K562 (cell line): ENCODE measurements at regions not wholly inside any gene's neighbourhood (a gene's known extent, or its start where the extent isn't known, plus 50 kb on each side); places are given as distances from the start of the nearest gene placed in this dataset.
A peak's percentile ranks its signal among the peaks of the same experiment; 100 is the strongest.

ENCODE experiments used
- ATAC-seq: fragments of 200-7000 bp; cut with Tn5 transposase; 3 replicates; pipeline ENCODE4 v1.9.1; 2020; ENCODE audit warnings: moderate library complexity
- BruUV-seq: library from RNA; stranded (reverse); fragments of 400-500 nt; replicated peaks from 2 replicates; lab custom pipeline; 2021; lab: Mats Ljungman, UMichigan
- CTCF ChIA-PET: fragments of 300-600 bp; formaldehyde crosslinking; extraction: SDS; loops from one replicate; lab custom pipeline; 2021; ENCODE audit warnings: low intra/inter-chr PET ratio; lab: Yijun Ruan, JAX
- POLR2A ChIA-PET: fragments of 300-600, 350-650 bp; sonication (Branson Sonifier 250); formaldehyde crosslinking; extraction: SDS; loops from one replicate; lab custom pipeline; 2021; ENCODE audit warnings: antibody characterized with exemption, inconsistent platforms; lab: Yijun Ruan, JAX
- DNase-seq, 4 experiments: peaks; one replicate each; pipeline versions ENCODE4 v3.0.0 to v3.0.0-alpha.2; 2011 to 2018; ENCODE audit warnings: low spot score in 3 of 4, mixed read lengths in 3 of 4; ENCODE audit errors: extremely low read depth in 1 of 4
- FAIRE-seq: peaks from 2 replicates; lab custom pipeline; 2011; peaks lifted over from hg19 to GRCh38; lab: Jason Lieb, UNC
- H2AFZ ChIP-seq: 2 replicates; pipeline ENCODE4 v1.6.0; 2011; ENCODE audit warnings: low read depth, low read length, control low read depth, inconsistent platforms
- H3K27ac ChIP-seq: fragments of 200-600 bp; 3 replicates; pipeline ENCODE4 v1.8.0; 2011; ENCODE audit warnings: low read depth, mild to moderate bottlenecking, control low read depth, inconsistent platforms, low read length, moderate library complexity, mixed read lengths; ENCODE audit errors: extremely low read depth
- H3K27me3 ChIP-seq, 2 experiments: fragments of 300-600 bp in 1 of 2; 2 replicates in 1 of 2; 3 replicates in 1 of 2; pipeline versions ENCODE4 v1.6.0 to v1.8.0; 2011; ENCODE audit warnings: inconsistent platforms in 2 of 2, low read length in 2 of 2, mild to moderate bottlenecking in 1 of 2, mixed read lengths in 1 of 2, moderate library complexity in 1 of 2; ENCODE audit not compliant: control insufficient read depth in 2 of 2, insufficient read depth in 2 of 2
- H3K36me3 ChIP-seq: fragments of 300-600 bp; 3 replicates; pipeline ENCODE4 v1.8.0; 2011; ENCODE audit warnings: mild to moderate bottlenecking, low read length, inconsistent platforms; ENCODE audit not compliant: control insufficient read depth, insufficient read depth
- H3K4me1 ChIP-seq, 2 experiments: fragments of 200-600 bp in 1 of 2; replicated peaks in 1 of 2; 2 replicates in 1 of 2; 3 replicates in 1 of 2; pipeline versions ENCODE4 v1.5.1 to v1.8.0; 2011; ENCODE audit warnings: inconsistent platforms in 2 of 2, low read length in 2 of 2, mild to moderate bottlenecking in 1 of 2, mixed read lengths in 1 of 2, moderate library complexity in 1 of 2; ENCODE audit not compliant: control insufficient read depth in 2 of 2, insufficient read depth in 2 of 2
- H3K4me2 ChIP-seq: 2 replicates; pipeline ENCODE4 v1.6.1; 2011; ENCODE audit warnings: low read length, control low read depth, inconsistent platforms, mixed read lengths; ENCODE audit not compliant: insufficient read depth
- H3K4me3 ChIP-seq: fragments of 200-600 bp; sonication (generic), shearing (Covaris generic); 2 replicates; pipeline ENCODE4 v1.5.1; 2016; ENCODE audit warnings: control low read depth, inconsistent platforms
- H3K79me2 ChIP-seq: fragments of 200-600 bp; 3 replicates; pipeline ENCODE4 v1.8.0; 2011; ENCODE audit warnings: low read length, inconsistent platforms; ENCODE audit not compliant: control insufficient read depth, insufficient read depth
- H3K9ac ChIP-seq, 2 experiments: 2 replicates each; pipeline versions ENCODE4 v1.6.0 to v1.6.1; 2011; ENCODE audit warnings: low read depth in 2 of 2, low read length in 2 of 2, control low read depth in 1 of 2, inconsistent platforms in 1 of 2, mild to moderate bottlenecking in 1 of 2, mixed read lengths in 1 of 2; ENCODE audit not compliant: insufficient read depth in 1 of 2
- H3K9me1 ChIP-seq: one replicate; pipeline ENCODE4 v1.6.0; 2011; ENCODE audit warnings: inconsistent platforms, mild to moderate bottlenecking, low read length, moderate library complexity; ENCODE audit not compliant: control insufficient read depth, insufficient read depth
- H3K9me3 ChIP-seq: replicated peaks from 2 replicates; pipeline ENCODE4 v1.5.1; 2011; ENCODE audit warnings: low read depth, low read length, inconsistent platforms; ENCODE audit not compliant: control insufficient read depth, insufficient read depth
- H4K20me1 ChIP-seq: replicated peaks from 2 replicates; pipeline ENCODE4 v1.6.1; 2011; ENCODE audit warnings: low read length, inconsistent platforms, mixed read lengths; ENCODE audit not compliant: control insufficient read depth, insufficient read depth
- CBX8 ChIP-seq: fragments of 200-600 bp; sonication (generic); IDR thresholded peaks from 2 replicates; pipeline ENCODE4 v1.6.1; 2012; ENCODE audit warnings: borderline replicate concordance, mixed run types, low read depth, mild to moderate bottlenecking, moderate library complexity, mixed read lengths, low read length, control low read depth, inconsistent platforms; ENCODE audit not compliant: poor library complexity, severe bottlenecking; ENCODE audit errors: extremely low read depth
- FUS ChIP-seq: fragments of 200-400 bp; formaldehyde crosslinking; optimal IDR thresholded peaks from 2 replicates; pipeline ENCODE3; 2017; ENCODE audit warnings: low read depth, low read length
- GABPB2 ChIP-seq: fragments of 250-450 bp; sonication (Bioruptor Pico); conservative IDR thresholded peaks from 2 replicates; pipeline ENCODE4 v1.5.1; 2021; ENCODE audit warnings: mild to moderate bottlenecking
- L3MBTL2 ChIP-seq: fragments of 450-650 bp; IDR thresholded peaks from 2 replicates; pipeline ENCODE4 v1.6.1; 2016; ENCODE audit warnings: mild to moderate bottlenecking, moderate library complexity
- SIX5 ChIP-seq, 2 experiments: IDR thresholded peaks; 2 replicates each; pipeline ENCODE4 v1.6.1; 2011; ENCODE audit warnings: low read length in 2 of 2, borderline replicate concordance in 1 of 2, low read depth in 1 of 2, mild to moderate bottlenecking in 1 of 2, moderate library complexity in 1 of 2; ENCODE audit not compliant: insufficient read depth in 1 of 2
- SUPT5H ChIP-seq: fragments of 450-650 bp; IDR thresholded peaks from 2 replicates; pipeline ENCODE4 v1.6.1; 2016
- ZEB2 ChIP-seq: fragments of 450-650 bp; IDR thresholded peaks from 2 replicates; pipeline ENCODE4 v1.6.1; 2016
- ZNF282 ChIP-seq: sonication (generic); formaldehyde crosslinking; IDR thresholded peaks from 2 replicates; pipeline ENCODE4 v1.8.1; 2023; ENCODE audit warnings: missing genetic modification reagents
- ZNF347 ChIP-seq: fragments of 450-650 bp; formaldehyde crosslinking; IDR thresholded peaks from 2 replicates; pipeline ENCODE4 v1.4.0; 2020; ENCODE audit warnings: low read depth, mild to moderate bottlenecking, moderate library complexity
- WGBS: fragments of 100-300 bp; shearing (Covaris generic); methylation state at CpG from one replicate; pipeline ENCODE4 v1.1.6; 2016; ENCODE audit warnings: low coverage, mixed read lengths; ENCODE audit not compliant: insufficient coverage; ENCODE audit errors: missing lambda C conversion rate; 5-methylcytosine and 5-hydroxymethylcytosine counted together
- in situ Hi-C: fragments of 300-500 bp; cut with MboI; formaldehyde crosslinking; loops from 4 replicates; pipeline ENCODE4 v1.15.0; 2018; ENCODE audit warnings: inconsistent platforms, mixed read lengths
- intact Hi-C: fragments of 100-400 bp; cut with micrococcal nuclease; formaldehyde crosslinking; loops from 2 replicates; pipeline ENCODE4 v1.14.2; 2022
- TF ChIP-seq, protein P1 (sequence below): fragments of 250-450 bp; sonication (Bioruptor Pico); IDR thresholded peaks from 2 replicates; pipeline ENCODE4 v1.8.0; 2022; ENCODE audit warnings: moderate library complexity, mild to moderate bottlenecking, inconsistent platforms
- TF ChIP-seq, protein P2 (sequence below), 2 experiments: fragments of 450-650 bp; conservative IDR thresholded peaks; 2 replicates each; pipeline ENCODE4 v1.6.1; 2017; ENCODE audit warnings: mild to moderate bottlenecking in 2 of 2, moderate library complexity in 2 of 2
- TF ChIP-seq, protein P3 (sequence below): sonication (generic); formaldehyde crosslinking; IDR thresholded peaks from 2 replicates; pipeline ENCODE4 v1.8.1; 2023; ENCODE audit warnings: mild to moderate bottlenecking, missing genetic modification reagents

DNA sequence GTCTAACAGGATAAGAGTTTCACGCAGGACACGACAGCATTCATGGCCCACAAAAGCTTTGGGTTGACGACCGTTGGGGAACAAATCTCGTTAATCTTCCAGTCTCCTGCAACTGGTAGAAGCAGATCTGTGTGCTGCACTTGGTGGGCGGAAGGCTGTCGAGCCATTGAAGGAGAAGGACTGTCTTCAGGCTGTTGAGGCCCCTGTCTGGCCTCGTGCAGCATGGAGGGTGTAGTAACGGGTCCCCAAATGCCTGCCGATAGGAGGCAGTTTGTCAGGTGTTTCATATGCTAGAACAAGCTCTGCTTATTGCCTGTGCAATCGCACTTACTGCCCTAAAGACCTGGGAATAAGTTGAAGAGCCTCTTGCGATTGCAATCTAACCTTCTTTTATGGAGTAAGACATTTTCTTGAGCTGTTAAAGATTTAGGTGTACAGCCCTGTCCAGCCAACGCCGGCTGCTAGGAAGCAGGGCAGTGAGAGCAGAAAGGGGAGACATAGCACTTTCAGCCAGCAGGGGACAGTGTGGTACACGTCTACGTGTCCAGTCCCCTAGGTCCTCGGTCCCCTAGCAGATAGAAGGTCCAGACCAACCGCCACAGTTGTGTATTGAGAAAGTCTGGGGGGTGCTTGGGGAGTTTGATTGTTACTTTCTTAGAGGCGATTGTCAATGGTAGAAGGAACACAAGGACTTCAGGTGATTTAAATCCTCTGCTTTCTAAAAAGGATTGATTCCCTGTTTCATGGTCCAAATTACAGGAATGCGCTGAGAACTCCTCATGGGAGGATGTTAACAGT is 102.3 kb upstream of the TMPRSS2 start:
- no peak overlapping the region for H3K27ac ChIP-seq
- in situ Hi-C loops (loop anchor here (5.0 to 10.0 kb wide), 2 partner anchors 172 to 505 kb away; no protein-coding TSS in a partner anchor), intact Hi-C loops (loop anchor here (5.0 to 10.0 kb wide), 2 partner anchors 325 to 507 kb away; no protein-coding TSS in a partner anchor)
- H3K4me2 ChIP-seq, result no peak overlapping the region
- BruUV-seq, result no TSS peak
- no peaks in the 10 kb centered on the region for H3K36me3 ChIP-seq
- ATAC-seq, result peak; percentile 89
- ChIA-PET CTCF (interaction anchor here (0.6 to 1.5 kb wide), 5 partner anchors 136 to 1467 kb away, joined by 3 to 9 read pairs (median 4); no protein-coding TSS in a partner anchor), POLR2A (no interaction called here)
- peaks cover 0 to 4% of the 10 kb centered on the region in 2 experiments; a peak in 1 of 5 replicates for H3K4me1 ChIP-seq
- H3K9me3 ChIP-seq, result no peaks in the 10 kb centered on the region
- H4K20me1 ChIP-seq, result peaks cover 4% of the 10 kb centered on the region
- no peak overlapping the region for H2AFZ ChIP-seq
- DNase-seq, result peak; percentile 73 to 78 (median 74)
- under 1% methylated on average over 20 of the region's 20 CpGs for WGBS
- no peaks in the 10 kb centered on the region for H3K9me1 ChIP-seq
- H3K9ac ChIP-seq, result no peak overlapping the region
- FAIRE-seq, result peak; percentile 87
- H3K27me3 ChIP-seq, result peaks cover 21 to 69% of the 10 kb centered on the region in 2 experiments
- no peaks in the 10 kb centered on the region for H3K79me2 ChIP-seq
- no peak overlapping the region for H3K4me3 ChIP-seq
- no peak for TF ChIP-seq ZNF347 (CRISPR knock-in tag)
- no peak for TF ChIP-seq SUPT5H
- TF ChIP-seq, protein P1, sequence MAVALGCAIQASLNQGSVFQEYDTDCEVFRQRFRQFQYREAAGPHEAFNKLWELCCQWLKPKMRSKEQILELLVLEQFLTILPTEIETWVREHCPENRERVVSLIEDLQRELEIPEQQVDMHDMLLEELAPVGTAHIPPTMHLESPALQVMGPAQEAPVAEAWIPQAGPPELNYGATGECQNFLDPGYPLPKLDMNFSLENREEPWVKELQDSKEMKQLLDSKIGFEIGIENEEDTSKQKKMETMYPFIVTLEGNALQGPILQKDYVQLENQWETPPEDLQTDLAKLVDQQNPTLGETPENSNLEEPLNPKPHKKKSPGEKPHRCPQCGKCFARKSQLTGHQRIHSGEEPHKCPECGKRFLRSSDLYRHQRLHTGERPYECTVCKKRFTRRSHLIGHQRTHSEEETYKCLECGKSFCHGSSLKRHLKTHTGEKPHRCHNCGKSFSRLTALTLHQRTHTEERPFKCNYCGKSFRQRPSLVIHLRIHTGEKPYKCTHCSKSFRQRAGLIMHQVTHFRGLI, result no peak
- peak; percentile 43; the same call in 1 of the 2 replicates for TF ChIP-seq L3MBTL2
- no peak for TF ChIP-seq CBX8
- TF ChIP-seq GABPB2 (CRISPR knock-in tag), result no peak
- TF ChIP-seq ZNF282 (CRISPR knock-in tag), result no peak
- no peak for TF ChIP-seq FUS
- TF ChIP-seq, protein P2, sequence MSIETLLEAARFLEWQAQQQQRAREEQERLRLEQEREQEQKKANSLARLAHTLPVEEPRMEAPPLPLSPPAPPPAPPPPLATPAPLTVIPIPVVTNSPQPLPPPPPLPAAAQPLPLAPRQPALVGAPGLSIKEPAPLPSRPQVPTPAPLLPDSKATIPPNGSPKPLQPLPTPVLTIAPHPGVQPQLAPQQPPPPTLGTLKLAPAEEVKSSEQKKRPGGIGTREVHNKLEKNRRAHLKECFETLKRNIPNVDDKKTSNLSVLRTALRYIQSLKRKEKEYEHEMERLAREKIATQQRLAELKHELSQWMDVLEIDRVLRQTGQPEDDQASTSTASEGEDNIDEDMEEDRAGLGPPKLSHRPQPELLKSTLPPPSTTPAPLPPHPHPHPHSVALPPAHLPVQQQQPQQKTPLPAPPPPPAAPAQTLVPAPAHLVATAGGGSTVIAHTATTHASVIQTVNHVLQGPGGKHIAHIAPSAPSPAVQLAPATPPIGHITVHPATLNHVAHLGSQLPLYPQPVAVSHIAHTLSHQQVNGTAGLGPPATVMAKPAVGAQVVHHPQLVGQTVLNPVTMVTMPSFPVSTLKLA (conservative IDR thresholded peaks at IDR 0.05), result no peak
- no peak for TF ChIP-seq ZEB2
- no peak for TF ChIP-seq SIX5 (IDR thresholded peaks at IDR 0.05; ENCODE audit: borderline replicate concordance in 1 of 2, insufficient read depth in 1 of 2, low read depth in 1 of 2, low read length in 2 of 2)
- TF ChIP-seq, protein P3, sequence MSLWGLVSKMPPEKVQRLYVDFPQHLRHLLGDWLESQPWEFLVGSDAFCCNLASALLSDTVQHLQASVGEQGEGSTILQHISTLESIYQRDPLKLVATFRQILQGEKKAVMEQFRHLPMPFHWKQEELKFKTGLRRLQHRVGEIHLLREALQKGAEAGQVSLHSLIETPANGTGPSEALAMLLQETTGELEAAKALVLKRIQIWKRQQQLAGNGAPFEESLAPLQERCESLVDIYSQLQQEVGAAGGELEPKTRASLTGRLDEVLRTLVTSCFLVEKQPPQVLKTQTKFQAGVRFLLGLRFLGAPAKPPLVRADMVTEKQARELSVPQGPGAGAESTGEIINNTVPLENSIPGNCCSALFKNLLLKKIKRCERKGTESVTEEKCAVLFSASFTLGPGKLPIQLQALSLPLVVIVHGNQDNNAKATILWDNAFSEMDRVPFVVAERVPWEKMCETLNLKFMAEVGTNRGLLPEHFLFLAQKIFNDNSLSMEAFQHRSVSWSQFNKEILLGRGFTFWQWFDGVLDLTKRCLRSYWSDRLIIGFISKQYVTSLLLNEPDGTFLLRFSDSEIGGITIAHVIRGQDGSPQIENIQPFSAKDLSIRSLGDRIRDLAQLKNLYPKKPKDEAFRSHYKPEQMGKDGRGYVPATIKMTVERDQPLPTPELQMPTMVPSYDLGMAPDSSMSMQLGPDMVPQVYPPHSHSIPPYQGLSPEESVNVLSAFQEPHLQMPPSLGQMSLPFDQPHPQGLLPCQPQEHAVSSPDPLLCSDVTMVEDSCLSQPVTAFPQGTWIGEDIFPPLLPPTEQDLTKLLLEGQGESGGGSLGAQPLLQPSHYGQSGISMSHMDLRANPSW, result no peak
